T-cell (primary cell): ENCODE measurements at regions not wholly inside any gene's neighbourhood (a gene's known extent, or its start where the extent isn't known, plus 50 kb on each side); places are given as distances from the start of the nearest gene placed in this dataset.

Source experiments
- ATAC-seq, 4 experiments: fragments of 200-7000 bp in 3 of 4; fragments of 150-1000 bp in 1 of 4; cut with Tn5 transposase; replicated peaks in 1 of 4; 1 replicate in 3 of 4; 2 replicates in 1 of 4; pipeline ENCODE4 v1.10.0; 2021; ENCODE audit warnings: moderate library complexity in 3 of 4, mild to moderate bottlenecking in 2 of 4, moderate number of reproducible peaks in 1 of 4
- CTCF ChIA-PET, 2 donors: fragments of 300-600 bp; sonication (Branson Sonifier 250); formaldehyde crosslinking; loops; one replicate each; lab custom pipeline; 2022; ENCODE audit warnings: antibody characterized with exemption in 2 of 2; lab: Charles Lee
- POLR2A ChIA-PET, 2 donors: fragments of 300-600 bp; sonication (Branson Sonifier 250); formaldehyde crosslinking; loops; one replicate each; lab custom pipeline; 2022; ENCODE audit warnings: antibody characterized with exemption in 2 of 2; lab: Charles Lee
- DNase-seq, 35 experiments: peaks; one replicate each; pipeline versions ENCODE4 v3.0.0 to v3.0.0-alpha.2; 2013 to 2023
- H3K27ac ChIP-seq: one replicate; pipeline ENCODE4 v1.5.1; 2013; ENCODE audit warnings: low read length
- H3K27me3 ChIP-seq, 2 experiments: replicated peaks in 1 of 2; 1 replicate in 1 of 2; 2 replicates in 1 of 2; pipeline versions ENCODE4 v1.6.1 to v1.7.0; 2013; ENCODE audit warnings: low read length in 1 of 2, mixed read lengths in 1 of 2; ENCODE audit not compliant: control insufficient read depth in 2 of 2, insufficient read depth in 2 of 2; ENCODE audit errors: extremely low read depth in 1 of 2
- H3K36me3 ChIP-seq, 2 donors: 1 replicate in 1 of 2; 2 replicates in 1 of 2; pipeline versions ENCODE4 v1.6.1 to v1.7.0; 2013; ENCODE audit warnings: low read length in 1 of 2; ENCODE audit not compliant: control insufficient read depth in 2 of 2, insufficient read depth in 1 of 2; ENCODE audit errors: extremely low read depth in 1 of 2
- H3K4me1 ChIP-seq, 2 experiments: 1 replicate in 1 of 2; 2 replicates in 1 of 2; pipeline versions ENCODE4 v1.6.1 to v1.7.0; 2013; ENCODE audit warnings: low read length in 2 of 2, mixed read lengths in 1 of 2; ENCODE audit not compliant: insufficient read depth in 2 of 2, control insufficient read depth in 1 of 2; ENCODE audit errors: extremely low read depth in 1 of 2
- H3K4me3 ChIP-seq, 2 donors: 1 replicate in 1 of 2; 2 replicates in 1 of 2; pipeline versions ENCODE4 v1.5.1 to v1.7.0; 2013; ENCODE audit warnings: mild to moderate bottlenecking in 2 of 2, low read length in 1 of 2, moderate library complexity in 1 of 2; ENCODE audit not compliant: control insufficient read depth in 1 of 2; ENCODE audit errors: extremely low read depth in 1 of 2
- H3K9me3 ChIP-seq: 2 replicates; pipeline ENCODE4 v1.7.0; 2013
- H3K27ac Mint-ChIP-seq, 2 donors: one replicate each; pipeline ENCODE4 v1.8.0; 2020 to 2021; ENCODE audit warnings: mild to moderate bottlenecking in 2 of 2, mixed read lengths in 2 of 2
- H3K27me3 Mint-ChIP-seq, 2 donors: one replicate each; pipeline ENCODE4 v1.8.0; 2021 to 2022; ENCODE audit warnings: mixed read lengths in 2 of 2
- H3K36me3 Mint-ChIP-seq: one replicate; pipeline ENCODE4 v1.8.0; 2021; ENCODE audit warnings: mixed read lengths
- H3K4me1 Mint-ChIP-seq, 3 donors: one replicate each; pipeline ENCODE4 v1.8.0; 2020 to 2022; ENCODE audit warnings: mixed read lengths in 3 of 3, mild to moderate bottlenecking in 1 of 3
- H3K4me3 Mint-ChIP-seq, 3 donors: one replicate each; pipeline ENCODE4 v1.8.0; 2020 to 2022; ENCODE audit warnings: mild to moderate bottlenecking in 3 of 3, mixed read lengths in 3 of 3, moderate library complexity in 3 of 3
- H3K9me3 Mint-ChIP-seq, 3 donors: one replicate each; pipeline ENCODE4 v1.8.0; 2020 to 2022; ENCODE audit warnings: mixed read lengths in 3 of 3
- WGBS: methylation state at CpG from one replicate; pipeline ENCODE4 v1.1.5; 2013; ENCODE audit warnings: missing lambda C conversion rate; ENCODE audit not compliant: insufficient coverage; 5-methylcytosine and 5-hydroxymethylcytosine counted together

DNA sequence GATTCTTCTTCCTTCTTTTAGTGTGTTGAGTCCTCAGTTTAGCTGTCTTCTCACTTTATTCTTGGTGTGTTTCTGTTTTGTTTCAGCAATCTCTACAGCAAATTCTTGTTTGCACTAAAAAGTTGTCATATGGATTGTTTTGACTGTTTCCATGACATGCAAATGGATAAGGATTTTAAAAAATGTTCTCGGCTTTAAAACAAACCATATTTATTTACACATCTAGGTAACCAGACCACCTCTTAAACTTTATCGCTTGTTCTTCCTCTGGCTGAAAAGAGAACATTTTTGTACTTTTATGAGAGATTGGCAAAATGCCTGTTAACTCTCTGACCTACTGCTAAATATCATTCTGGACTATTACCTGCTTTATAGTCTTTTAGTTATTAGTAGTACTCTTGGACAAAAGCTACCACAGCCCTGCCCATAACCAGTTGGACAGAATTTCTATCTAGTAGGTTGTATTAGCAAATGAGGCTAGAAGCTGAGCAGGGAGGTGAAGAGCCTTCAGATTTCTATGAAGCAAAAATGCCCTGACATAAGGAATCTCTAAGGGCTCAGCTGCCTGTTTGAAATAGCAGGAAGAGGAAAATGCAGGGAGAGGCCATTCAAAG is 268.3 kb downstream of the CD109 start:
- no CpG with 5 or more reads among the region's 2 CpGs for whole genome bisulfite sequencing
- H3K9me3 ChIP-seq: no peaks in the 10 kb centered on the region
- Mint-ChIP-seq H3K36me3 (no peaks in the 10 kb centered on the region), H3K4me3 (no peak overlapping the region), H3K4me1 (no peaks in the 10 kb centered on the region), H3K27ac (no peak overlapping the region), H3K9me3 (peaks cover 0 to 4% (median 0%) of the 10 kb centered on the region in 3 donors), H3K27me3 (peaks cover 0 to 17% of the 10 kb centered on the region in 2 donors)
- H3K27ac ChIP-seq: no peak overlapping the region
- no peaks in the 10 kb centered on the region for H3K27me3 ChIP-seq
- no peaks in the 10 kb centered on the region for H3K36me3 ChIP-seq
- ChIA-PET POLR2A (no interaction called here), CTCF (no interaction called here)
- no peaks in the 10 kb centered on the region for H3K4me1 ChIP-seq
- no peak overlapping the region for H3K4me3 ChIP-seq
- DNase-seq (no peak), ATAC-seq (no peak)

GRCh38 chr6:73962884-73963283 is 266.9 kb downstream of the CD109 start:
- Mint-ChIP-seq H3K27ac (no peak overlapping the region), H3K27me3 (peaks cover 0 to 17% of the 10 kb centered on the region in 2 donors), H3K4me1 (no peaks in the 10 kb centered on the region), H3K9me3 (peaks cover 0 to 4% (median 0%) of the 10 kb centered on the region in 3 donors), H3K36me3 (no peaks in the 10 kb centered on the region), H3K4me3 (no peak overlapping the region)
- ChIA-PET CTCF (no interaction called here), POLR2A (no interaction called here)
- no CpG with 5 or more reads among the region's 3 CpGs for WGBS
- Histone ChIP-seq H3K4me3 (no peak overlapping the region), H3K36me3 (no peaks in the 10 kb centered on the region), H3K27me3 (no peaks in the 10 kb centered on the region), H3K9me3 (no peaks in the 10 kb centered on the region), H3K27ac (no peak overlapping the region), H3K4me1 (no peaks in the 10 kb centered on the region)
- ATAC-seq: no peak
- no peak for DNase-seq

GRCh38 chr6:73956305-73956704 is 260.3 kb downstream of the CD109 start:
- no peak overlapping the region for H3K27ac Mint-ChIP-seq
- H3K4me1 Mint-ChIP-seq: no peaks in the 10 kb centered on the region
- ChIA-PET POLR2A (no interaction called here), CTCF (no interaction called here)
- no peaks in the 10 kb centered on the region for H3K9me3 ChIP-seq
- no peaks in the 10 kb centered on the region for H3K27me3 Mint-ChIP-seq
- no peaks in the 10 kb centered on the region for H3K27me3 ChIP-seq
- H3K9me3 Mint-ChIP-seq: no peaks in the 10 kb centered on the region
- no peak overlapping the region for H3K4me3 Mint-ChIP-seq
- H3K36me3 ChIP-seq: no peaks in the 10 kb centered on the region
- H3K36me3 Mint-ChIP-seq: no peaks in the 10 kb centered on the region
- no peak overlapping the region for H3K27ac ChIP-seq
- DNase-seq: no peak
- H3K4me3 ChIP-seq: no peak overlapping the region
- WGBS: no CpG with 5 or more reads among the region's 1 CpG
- no peaks in the 10 kb centered on the region for H3K4me1 ChIP-seq
- ATAC-seq: no peak

DNA sequence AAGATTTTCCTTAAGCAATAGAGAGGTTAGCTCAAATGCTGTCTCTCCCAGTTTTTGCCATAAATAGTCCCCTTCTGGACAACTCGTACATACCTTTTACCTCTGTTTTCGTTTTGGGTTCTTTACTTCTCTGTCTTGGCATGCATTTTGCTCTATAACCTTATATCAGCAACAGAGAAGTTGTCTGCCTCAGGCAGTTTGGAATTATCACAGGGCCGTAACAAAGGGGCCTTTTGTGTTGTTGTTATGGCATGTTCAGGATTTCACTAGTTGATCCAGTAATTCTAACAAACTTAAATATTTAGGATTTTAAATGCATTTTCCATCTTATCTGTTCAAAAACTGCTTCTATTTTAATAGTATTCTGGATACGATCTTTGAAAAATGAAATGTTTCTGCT is 259.8 kb downstream of the CD109 start:
- no peaks in the 10 kb centered on the region for H3K4me1 ChIP-seq
- CTCF ChIA-PET: no interaction called here
- DNase-seq (no peak), ATAC-seq (no peak)
- no peak overlapping the region for H3K4me3 Mint-ChIP-seq
- no peaks in the 10 kb centered on the region for H3K9me3 ChIP-seq
- no peak overlapping the region for H3K27ac Mint-ChIP-seq
- no peaks in the 10 kb centered on the region for H3K27me3 Mint-ChIP-seq
- no peaks in the 10 kb centered on the region for H3K9me3 Mint-ChIP-seq
- no peaks in the 10 kb centered on the region for H3K36me3 Mint-ChIP-seq
- POLR2A ChIA-PET: no interaction called here
- no peaks in the 10 kb centered on the region for H3K36me3 ChIP-seq
- no peak overlapping the region for H3K27ac ChIP-seq
- H3K27me3 ChIP-seq: no peaks in the 10 kb centered on the region
- H3K4me1 Mint-ChIP-seq: no peaks in the 10 kb centered on the region
- WGBS: no CpG with 5 or more reads among the region's 4 CpGs
- H3K4me3 ChIP-seq: no peak overlapping the region

- ChIA-PET CTCF (interaction anchor here in 1 of 2 donors (0.9 kb wide), 1 partner anchor 1372 kb away, joined by 3 read pairs; no protein-coding TSS in a partner anchor), POLR2A (no interaction called here)
- H3K9me3 ChIP-seq: no peaks in the 10 kb centered on the region
- ATAC-seq: no peak
- no peaks in the 10 kb centered on the region for H3K4me1 ChIP-seq
- no peak overlapping the region for H3K27ac ChIP-seq
- no peaks in the 10 kb centered on the region for H3K27me3 ChIP-seq
- DNase-seq: no peak
- no peaks in the 10 kb centered on the region for H3K36me3 Mint-ChIP-seq
- H3K27me3 Mint-ChIP-seq: no peaks in the 10 kb centered on the region
- H3K4me3 Mint-ChIP-seq: no peak overlapping the region
- no peaks in the 10 kb centered on the region for H3K9me3 Mint-ChIP-seq
- no peak overlapping the region for H3K27ac Mint-ChIP-seq
- H3K4me3 ChIP-seq: no peak overlapping the region
- H3K4me1 Mint-ChIP-seq: no peaks in the 10 kb centered on the region
- no peaks in the 10 kb centered on the region for H3K36me3 ChIP-seq
Observed at GRCh38 chr6:73954881-73955280, 258.9 kb downstream of the CD109 start.

DNA sequence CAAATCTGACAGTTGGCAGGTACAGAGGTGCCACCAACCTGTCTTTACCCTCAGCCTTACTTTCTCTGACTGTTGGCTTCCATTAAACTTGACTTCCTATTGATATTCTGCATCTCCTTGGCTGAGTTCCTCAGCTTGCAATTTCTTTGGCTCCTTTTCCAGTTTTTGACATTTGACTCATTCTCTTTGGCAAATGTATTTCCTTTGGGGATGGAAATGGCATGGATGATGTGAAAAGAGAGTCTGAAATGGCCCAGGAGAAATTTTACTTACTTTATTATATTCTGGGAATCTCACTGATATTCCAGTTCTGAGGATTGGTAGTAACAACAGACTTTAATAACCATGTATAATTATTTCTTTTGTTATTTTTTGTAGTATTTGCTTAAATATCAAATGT is 255.2 kb downstream of the CD109 start:
- Histone ChIP-seq H3K9me3 (no peaks in the 10 kb centered on the region), H3K27me3 (peaks cover 0 to 2% of the 10 kb centered on the region in 2 experiments), H3K4me3 (no peak overlapping the region), H3K36me3 (no peaks in the 10 kb centered on the region), H3K27ac (no peak overlapping the region), H3K4me1 (no peaks in the 10 kb centered on the region)
- Mint-ChIP-seq H3K4me1 (no peaks in the 10 kb centered on the region), H3K9me3 (peaks cover 13 to 16% (median 14%) of the 10 kb centered on the region in 3 donors), H3K36me3 (no peaks in the 10 kb centered on the region), H3K27me3 (no peaks in the 10 kb centered on the region), H3K4me3 (no peak overlapping the region), H3K27ac (no peak overlapping the region)
- CTCF ChIA-PET: no interaction called here
- DNase-seq: no peak
- POLR2A ChIA-PET: no interaction called here
- no peak for ATAC-seq
